Activated CD8-positive, alpha-beta memory T cell treated with anti-CD3 and anti-CD28 coated beads for 4 hours (primary cell): ENCODE measurements at regions not wholly inside any gene's neighbourhood (a gene's known extent, or its start where the extent isn't known, plus 50 kb on each side); places are given as distances from the start of the nearest gene placed in this dataset.
A peak's percentile ranks its signal among the peaks of the same experiment; 100 is the strongest.

ENCODE experiments used
- DNase-seq, 2 donors: peaks; one replicate each; pipeline ENCODE4 v3.0.0-alpha.2; 2020; ENCODE audit warnings: low read depth in 2 of 2

- DNase-seq = no peak
Measured at GRCh38 chr3:59593380-59593779, 543.6 kb upstream of the CFAP20DC start.

- no peak for DNase-seq
Measured at GRCh38 chr3:59580996-59581395, 531.2 kb upstream of the CFAP20DC start.

- no peak for DNase-seq
Measured at GRCh38 chr3:59580499-59580898, 530.7 kb upstream of the CFAP20DC start.

GRCh38 chr3:59578129-59578528 lies 528.3 kb upstream of the CFAP20DC start:
- DNase-seq = no peak

GRCh38 chr3:59576606-59577005 lies 526.8 kb upstream of the CFAP20DC start:
- no peak for DNase-seq

GRCh38 chr3:59575113-59576001 lies 525.5 kb upstream of the CFAP20DC start:
- peak; percentile 74 for DNase-seq

GRCh38 chr3:59573911-59574310 lies 524.1 kb upstream of the CFAP20DC start:
- no peak for DNase-seq

- no peak for DNase-seq
Measured at GRCh38 chr3:59572106-59572505, 522.3 kb upstream of the CFAP20DC start.

- no peak for DNase-seq
Measured at GRCh38 chr3:59570806-59571205, 521.0 kb upstream of the CFAP20DC start.

GRCh38 chr3:59567661-59568060 lies 517.8 kb upstream of the CFAP20DC start:
- no peak for DNase-seq

- no peak for DNase-seq
Measured at GRCh38 chr3:59566481-59566975, 516.7 kb upstream of the CFAP20DC start.

GRCh38 chr3:59565125-59565524 lies 515.3 kb upstream of the CFAP20DC start:
- no peak for DNase-seq

GRCh38 chr3:59563966-59564365 lies 514.1 kb upstream of the CFAP20DC start:
- DNase-seq = no peak

- DNase-seq = no peak
Measured at GRCh38 chr3:59563072-59563605, 513.3 kb upstream of the CFAP20DC start.

GRCh38 chr3:59559721-59560435 lies 510.1 kb upstream of the CFAP20DC start:
- peak in 1 of 2 donors; percentile 3 for DNase-seq

- DNase-seq = no peak
Measured at GRCh38 chr3:59558906-59559720, 509.3 kb upstream of the CFAP20DC start.

- no peak for DNase-seq
Measured at GRCh38 chr3:59555593-59556315, 505.9 kb upstream of the CFAP20DC start.

GRCh38 chr3:59553076-59553475 lies 503.3 kb upstream of the CFAP20DC start:
- no peak for DNase-seq

- no peak for DNase-seq
Measured at GRCh38 chr3:59551834-59552233, 502.0 kb upstream of the CFAP20DC start.

GRCh38 chr3:59549962-59550361 lies 500.1 kb upstream of the CFAP20DC start:
- no peak for DNase-seq

GRCh38 chr3:59547874-59548273 lies 498.0 kb upstream of the CFAP20DC start:
- DNase-seq = no peak
